ENCODE measurements at regions not wholly inside any gene's neighbourhood (a gene's known extent, or its start where the extent isn't known, plus 50 kb on each side); places are given as distances from the start of the nearest gene placed in this dataset.

DNA sequence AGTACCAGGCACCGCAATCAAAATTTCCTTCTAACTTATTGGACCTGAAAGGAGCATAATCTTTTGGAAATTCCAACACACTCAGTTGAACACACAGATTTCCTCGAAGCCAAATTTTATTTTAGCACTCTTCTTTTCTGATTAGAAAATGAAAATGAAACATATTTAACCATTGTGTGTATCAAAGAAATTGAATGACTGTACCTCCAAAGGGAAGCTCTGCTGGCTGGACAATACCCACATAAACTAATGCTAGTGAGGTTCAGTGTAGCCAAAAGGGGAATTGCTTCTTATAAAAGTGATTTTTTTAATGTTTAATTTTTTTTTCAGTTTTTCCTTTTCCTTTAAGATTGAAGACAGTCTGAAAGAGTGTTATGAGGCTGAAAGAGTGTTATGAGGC lies 239.6 kb upstream of the NREP start:
- FAIRE-seq (no peak), DNase-seq (ENCODE audit: low read depth) (no peak)
- no peak overlapping the region for H3K4me3 ChIP-seq (ENCODE audit: low read depth, low read length)
- TF ChIP-seq, protein P1, sequence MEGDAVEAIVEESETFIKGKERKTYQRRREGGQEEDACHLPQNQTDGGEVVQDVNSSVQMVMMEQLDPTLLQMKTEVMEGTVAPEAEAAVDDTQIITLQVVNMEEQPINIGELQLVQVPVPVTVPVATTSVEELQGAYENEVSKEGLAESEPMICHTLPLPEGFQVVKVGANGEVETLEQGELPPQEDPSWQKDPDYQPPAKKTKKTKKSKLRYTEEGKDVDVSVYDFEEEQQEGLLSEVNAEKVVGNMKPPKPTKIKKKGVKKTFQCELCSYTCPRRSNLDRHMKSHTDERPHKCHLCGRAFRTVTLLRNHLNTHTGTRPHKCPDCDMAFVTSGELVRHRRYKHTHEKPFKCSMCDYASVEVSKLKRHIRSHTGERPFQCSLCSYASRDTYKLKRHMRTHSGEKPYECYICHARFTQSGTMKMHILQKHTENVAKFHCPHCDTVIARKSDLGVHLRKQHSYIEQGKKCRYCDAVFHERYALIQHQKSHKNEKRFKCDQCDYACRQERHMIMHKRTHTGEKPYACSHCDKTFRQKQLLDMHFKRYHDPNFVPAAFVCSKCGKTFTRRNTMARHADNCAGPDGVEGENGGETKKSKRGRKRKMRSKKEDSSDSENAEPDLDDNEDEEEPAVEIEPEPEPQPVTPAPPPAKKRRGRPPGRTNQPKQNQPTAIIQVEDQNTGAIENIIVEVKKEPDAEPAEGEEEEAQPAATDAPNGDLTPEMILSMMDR (IDR thresholded peaks at IDR 0.05; ENCODE audit: insufficient read depth, low read length, severe bottlenecking): no peak
- H3K36me3 ChIP-seq (ENCODE audit: control insufficient read depth, insufficient read depth, low read length): no peaks in the 10 kb centered on the region
- no peaks in the 10 kb centered on the region for H3K27me3 ChIP-seq (ENCODE audit: control insufficient read depth, insufficient read depth, low read length)

DNA sequence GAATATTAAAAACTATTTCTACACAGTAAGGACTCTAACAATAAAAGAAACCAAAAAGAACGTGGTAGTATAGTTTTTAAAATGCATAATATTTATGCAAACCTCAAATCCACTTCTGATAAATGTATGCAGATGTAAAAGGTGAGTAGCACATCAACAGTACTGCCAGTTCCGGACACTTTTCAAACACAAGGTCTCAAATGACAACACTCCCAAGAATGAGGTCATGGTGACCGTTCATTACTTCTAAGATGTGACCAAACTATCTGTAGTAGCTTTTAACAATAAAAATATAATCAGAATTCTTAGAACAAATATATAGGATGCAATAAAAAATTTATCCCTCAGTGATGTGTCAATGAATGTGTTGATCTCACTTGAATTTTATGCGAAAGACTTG lies 238.7 kb upstream of the NREP start:
- FAIRE-seq (no peak), DNase-seq (ENCODE audit: low read depth) (no peak)
- H3K4me3 ChIP-seq (ENCODE audit: low read depth, low read length): no peak overlapping the region
- no peaks in the 10 kb centered on the region for H3K36me3 ChIP-seq (ENCODE audit: control insufficient read depth, insufficient read depth, low read length)
- H3K27me3 ChIP-seq (ENCODE audit: control insufficient read depth, insufficient read depth, low read length): no peaks in the 10 kb centered on the region
- TF ChIP-seq, protein P1 (IDR thresholded peaks at IDR 0.05; ENCODE audit: insufficient read depth, low read length, severe bottlenecking): no peak

- TF ChIP-seq, protein P1 (IDR thresholded peaks at IDR 0.05; ENCODE audit: insufficient read depth, low read length, severe bottlenecking): no peak
- DNase-seq (ENCODE audit: low read depth) (no peak), FAIRE-seq (no peak)
- H3K4me3 ChIP-seq (ENCODE audit: low read depth, low read length): no peak overlapping the region
- no peaks in the 10 kb centered on the region for H3K27me3 ChIP-seq (ENCODE audit: control insufficient read depth, insufficient read depth, low read length)
- no peaks in the 10 kb centered on the region for H3K36me3 ChIP-seq (ENCODE audit: control insufficient read depth, insufficient read depth, low read length)
These were observed 236.2 kb upstream of the NREP start for GRCh38 chr5:111993242-111993641.

GRCh38 chr5:111984044-111984443 lies 227.1 kb upstream of the NREP start:
- Histone ChIP-seq H3K27me3 (ENCODE audit: control insufficient read depth, insufficient read depth, low read length) (no peaks in the 10 kb centered on the region), H3K36me3 (ENCODE audit: control insufficient read depth, insufficient read depth, low read length) (no peaks in the 10 kb centered on the region), H3K4me3 (ENCODE audit: low read depth, low read length) (no peak overlapping the region)
- TF ChIP-seq, protein P1 (IDR thresholded peaks at IDR 0.05; ENCODE audit: insufficient read depth, low read length, severe bottlenecking): no peak
- DNase-seq (ENCODE audit: low read depth) (peak; percentile 70), FAIRE-seq (no peak)

DNA sequence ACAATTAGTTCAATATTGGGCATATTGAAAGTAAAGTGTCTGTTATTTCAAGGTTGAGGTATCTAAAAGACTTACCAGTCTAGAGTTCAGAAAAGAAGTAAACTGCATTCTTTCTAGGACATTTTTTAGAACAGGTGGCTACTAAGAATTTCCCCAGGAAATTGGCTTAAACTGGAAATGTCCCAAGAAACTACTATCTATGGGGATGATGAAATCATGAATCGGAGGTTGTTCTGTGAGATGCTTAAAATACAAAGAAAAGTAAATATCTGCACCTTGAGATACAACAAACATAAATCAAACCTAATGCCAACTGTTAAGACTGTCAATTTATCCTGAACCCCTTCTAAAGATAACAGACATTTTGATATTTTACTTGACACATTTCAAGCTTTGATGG lies 226.5 kb upstream of the NREP start:
- H3K36me3 ChIP-seq (ENCODE audit: control insufficient read depth, insufficient read depth, low read length): no peaks in the 10 kb centered on the region
- no peak overlapping the region for H3K4me3 ChIP-seq (ENCODE audit: low read depth, low read length)
- TF ChIP-seq, protein P1 (IDR thresholded peaks at IDR 0.05; ENCODE audit: insufficient read depth, low read length, severe bottlenecking): no peak
- no peaks in the 10 kb centered on the region for H3K27me3 ChIP-seq (ENCODE audit: control insufficient read depth, insufficient read depth, low read length)
- DNase-seq (ENCODE audit: low read depth) (no peak), FAIRE-seq (no peak)

- TF ChIP-seq, protein P1 (IDR thresholded peaks at IDR 0.05; ENCODE audit: insufficient read depth, low read length, severe bottlenecking): no peak
- FAIRE-seq: no peak
- no peak for DNase-seq (ENCODE audit: low read depth)
- Histone ChIP-seq H3K4me3 (ENCODE audit: low read depth, low read length) (no peak overlapping the region), H3K36me3 (ENCODE audit: control insufficient read depth, insufficient read depth, low read length) (no peaks in the 10 kb centered on the region), H3K27me3 (ENCODE audit: control insufficient read depth, insufficient read depth, low read length) (no peaks in the 10 kb centered on the region)
These were observed 220.4 kb upstream of the NREP start for GRCh38 chr5:111977436-111977829.
